Heart left ventricle (tissue), 13 donors: ENCODE measurements at regions not wholly inside any gene's neighbourhood (a gene's known extent, or its start where the extent isn't known, plus 50 kb on each side); places are given as distances from the start of the nearest gene placed in this dataset.

Source experiments
- POLR2A ChIP-seq, 2 donors: fragments of 450-650 bp; IDR thresholded peaks; one replicate each; pipeline ENCODE4 v1.6.1; 2017; ENCODE audit warnings: antibody characterized with exemption in 2 of 2, mild to moderate bottlenecking in 2 of 2, moderate library complexity in 2 of 2
- TF ChIP-seq, protein P1 (sequence below), 12 donors: fragments of 200-600 bp; sonication (generic) in 4 of 12; IDR thresholded peaks; one replicate each; pipeline versions ENCODE4 v1.5.0 to v1.8.0; 2018 to 2022; ENCODE audit warnings: antibody characterized with exemption in 12 of 12, mild to moderate bottlenecking in 5 of 12
- donor health status: ischemic (EF 13 %, LVEDD 7.1; RV severe dilation, severe dysfunction).
- donor health status: DM: no; HTN: yes; CAD: no.
- donor health status: DM: no; HTN: no; CAD: no.
- donor health status: ischemic (EF 25% LVEDD 6.9; RV normal size, moderate dysfunction).
- donor health status: ischemic (EF 25% LVEDD 5.7; RV mildly dilated, moderate dysfunction).
- donor health status: ischemic (EF 35%, LVEDD 5.7; RV mildly dilated, moderate dysfunction).
- donor health status: nonischemic (EF 11% LVEDD 7.7; RV severe dilation, severe dysfunction).
- donor health status: DM: yes; HTN: yes; CAD: no.
- donor health status: PGD.
- donor health status: ischemic (EF 29% LVEDD 5.4; RV normal size, mild dysfunction).
- donor health status: nonischemic (EF 23%, LVEDD 6.1; RV moderate dilation, normal function).

DNA sequence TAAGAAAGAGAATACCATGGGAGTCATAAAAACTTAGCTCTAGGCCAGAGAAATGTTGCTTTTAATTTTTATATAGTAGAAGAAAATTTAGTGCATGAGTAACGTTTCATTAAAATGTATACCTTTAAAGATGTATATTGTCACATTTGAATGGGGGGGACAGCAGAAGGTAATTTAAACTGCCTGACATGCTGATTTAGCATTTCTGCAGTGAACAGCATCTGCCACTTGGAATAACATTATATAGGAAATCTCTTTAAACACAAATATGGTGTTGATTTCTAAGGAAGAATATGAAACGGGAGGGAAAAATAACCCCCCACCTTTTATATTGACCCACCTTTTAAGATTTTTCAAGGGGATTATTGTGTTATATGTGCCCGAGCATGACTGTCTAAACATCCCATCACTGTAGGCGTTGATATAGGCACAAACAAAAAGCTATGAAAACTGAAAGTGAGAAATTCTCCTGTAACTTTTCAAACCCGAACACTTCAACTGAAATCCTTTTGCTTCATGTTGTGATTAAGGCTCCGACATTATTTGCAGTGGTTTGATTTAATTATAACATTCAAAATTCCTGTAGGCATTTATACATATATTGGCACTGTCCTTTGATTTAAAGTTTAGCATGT lies 244.7 kb upstream of the CELF2 start:
- TF ChIP-seq, protein P1, sequence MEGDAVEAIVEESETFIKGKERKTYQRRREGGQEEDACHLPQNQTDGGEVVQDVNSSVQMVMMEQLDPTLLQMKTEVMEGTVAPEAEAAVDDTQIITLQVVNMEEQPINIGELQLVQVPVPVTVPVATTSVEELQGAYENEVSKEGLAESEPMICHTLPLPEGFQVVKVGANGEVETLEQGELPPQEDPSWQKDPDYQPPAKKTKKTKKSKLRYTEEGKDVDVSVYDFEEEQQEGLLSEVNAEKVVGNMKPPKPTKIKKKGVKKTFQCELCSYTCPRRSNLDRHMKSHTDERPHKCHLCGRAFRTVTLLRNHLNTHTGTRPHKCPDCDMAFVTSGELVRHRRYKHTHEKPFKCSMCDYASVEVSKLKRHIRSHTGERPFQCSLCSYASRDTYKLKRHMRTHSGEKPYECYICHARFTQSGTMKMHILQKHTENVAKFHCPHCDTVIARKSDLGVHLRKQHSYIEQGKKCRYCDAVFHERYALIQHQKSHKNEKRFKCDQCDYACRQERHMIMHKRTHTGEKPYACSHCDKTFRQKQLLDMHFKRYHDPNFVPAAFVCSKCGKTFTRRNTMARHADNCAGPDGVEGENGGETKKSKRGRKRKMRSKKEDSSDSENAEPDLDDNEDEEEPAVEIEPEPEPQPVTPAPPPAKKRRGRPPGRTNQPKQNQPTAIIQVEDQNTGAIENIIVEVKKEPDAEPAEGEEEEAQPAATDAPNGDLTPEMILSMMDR (IDR thresholded peaks at IDR 0.05), result no peak
- no peak for TF ChIP-seq POLR2A (IDR thresholded peaks at IDR 0.05)
